ENCODE measurements at regions not wholly inside any gene's neighbourhood (a gene's known extent, or its start where the extent isn't known, plus 50 kb on each side); places are given as distances from the start of the nearest gene placed in this dataset.
"Not testable (repeated sequence)": the region's sequence is repeated elsewhere in the genome, so short reads cannot be mapped to it uniquely, and the experiment has no call there.

GRCh38 chr2:122750808-122751207, 995.4 kb downstream of the TSN start:
- Mint-ChIP-seq H3K36me3 (no peaks in the 10 kb centered on the region), H3K9me3 (peaks cover 14 to 23% of the 10 kb centered on the region in 2 donors), H3K27ac (no peak overlapping the region)
- DNase-seq (ENCODE audit: low spot score in 2 of 2) (no peak), ATAC-seq (no peak)

DNA sequence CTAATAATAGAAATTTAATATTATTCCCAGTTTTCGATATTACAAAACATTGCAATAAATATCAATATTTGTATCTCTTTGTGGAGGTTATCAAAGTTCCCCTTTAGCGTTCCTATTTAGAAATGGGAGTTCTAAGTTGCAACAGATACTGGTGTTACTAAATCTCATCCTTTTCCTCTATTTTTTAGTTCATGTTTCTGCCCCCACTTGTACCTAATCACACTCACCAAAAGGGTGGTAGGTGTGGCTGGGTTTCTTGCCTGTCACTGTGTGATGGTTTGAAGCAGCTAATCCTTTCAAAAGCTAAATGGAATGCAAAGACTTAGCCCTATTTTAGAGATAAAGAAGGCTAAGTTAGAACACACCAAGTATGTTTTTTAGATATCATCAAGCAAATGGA, 997.9 kb downstream of the TSN start:
- ATAC-seq, result no peak
- H3K9me3 Mint-ChIP-seq, result peaks cover 14 to 16% of the 10 kb centered on the region in 2 donors
- no peak overlapping the region for H3K27ac Mint-ChIP-seq
- no peaks in the 10 kb centered on the region for H3K36me3 Mint-ChIP-seq
- DNase-seq (ENCODE audit: low spot score in 2 of 2), result no peak

- Mint-ChIP-seq H3K9me3 (peaks cover 14 to 16% of the 10 kb centered on the region in 2 donors), H3K36me3 (no peaks in the 10 kb centered on the region), H3K27ac (no peak overlapping the region)
- DNase-seq (ENCODE audit: low spot score in 2 of 2) (no peak), ATAC-seq (no peak)
These were observed 999.1 kb downstream of the TSN start for GRCh38 chr2:122754561-122754960.

- H3K9me3 Mint-ChIP-seq, result peaks cover 15 to 16% of the 10 kb centered on the region in 2 donors
- no peak for ATAC-seq
- H3K36me3 Mint-ChIP-seq, result no peaks in the 10 kb centered on the region
- H3K27ac Mint-ChIP-seq, result no peak overlapping the region
- no peak for DNase-seq (ENCODE audit: low spot score in 2 of 2)
These were observed 999.9 kb downstream of the TSN start for GRCh38 chr2:122755281-122755780.

- H3K27ac Mint-ChIP-seq, result no peak overlapping the region
- DNase-seq (ENCODE audit: low spot score in 2 of 2) (no peak), ATAC-seq (no peak)
- peaks cover 18 to 19% of the 10 kb centered on the region in 2 donors for H3K9me3 Mint-ChIP-seq
- H3K36me3 Mint-ChIP-seq, result no peaks in the 10 kb centered on the region
These were observed 1003.5 kb downstream of the TSN start for GRCh38 chr2:122758967-122759366.

- ATAC-seq (no peak), DNase-seq (ENCODE audit: low spot score in 2 of 2) (no peak)
- Mint-ChIP-seq H3K9me3 (peaks cover 18 to 23% of the 10 kb centered on the region in 2 donors), H3K27ac (no peak overlapping the region), H3K36me3 (peaks cover 0 to 4% of the 10 kb centered on the region in 2 donors)
These were observed 1008.6 kb downstream of the TSN start for GRCh38 chr2:122764014-122764413.

DNA sequence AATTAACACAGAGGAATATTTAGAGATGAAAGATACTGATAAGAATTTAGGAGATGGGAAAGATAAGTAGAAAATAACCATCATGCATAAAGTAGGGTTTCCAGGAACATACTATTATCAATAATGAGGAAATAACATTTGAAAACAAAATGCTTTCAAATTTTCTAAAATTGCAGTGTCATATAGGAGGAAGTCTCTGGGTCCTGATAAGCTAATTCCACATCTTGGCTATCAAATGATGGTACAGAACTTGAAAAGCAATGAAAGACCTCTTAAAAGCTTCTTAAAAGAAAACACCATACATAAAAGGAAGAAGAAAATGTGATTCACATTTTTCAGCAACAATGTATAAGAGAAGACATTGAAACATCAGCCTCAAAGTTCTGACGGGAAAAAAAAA, 1024.8 kb downstream of the TSN start:
- DNase-seq (ENCODE audit: low spot score in 2 of 2) (no peak), ATAC-seq (no peak)
- Mint-ChIP-seq H3K36me3 (no peaks in the 10 kb centered on the region), H3K9me3 (peaks cover 8 to 10% of the 10 kb centered on the region in 2 donors), H3K27ac (no peak overlapping the region)

DNA sequence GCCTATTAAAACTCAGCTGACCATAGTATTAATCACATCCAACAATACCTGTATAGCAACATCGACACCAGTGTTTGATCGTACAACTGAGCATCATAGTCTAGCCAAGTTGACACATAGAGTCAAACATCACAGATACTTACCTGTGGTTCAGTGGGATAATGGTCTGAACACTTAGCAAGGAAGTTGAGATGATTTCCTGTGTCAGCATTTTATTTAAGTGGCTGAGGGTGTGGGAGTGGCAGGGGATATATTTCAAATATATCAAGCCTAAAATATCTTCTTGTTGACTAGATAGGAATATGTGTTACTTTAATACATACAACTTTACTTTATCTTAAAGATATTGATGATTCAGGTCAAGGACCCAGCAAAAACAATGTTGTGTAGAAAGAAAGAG, 1038.6 kb downstream of the TSN start:
- ATAC-seq, result no peak
- Mint-ChIP-seq H3K9me3 (peaks cover 5 to 10% of the 10 kb centered on the region in 2 donors), H3K27ac (no peak overlapping the region), H3K36me3 (no peaks in the 10 kb centered on the region)
- DNase-seq (ENCODE audit: low spot score in 2 of 2), result no peak

GRCh38 chr2:122795763-122796162, 1040.3 kb downstream of the TSN start:
- Mint-ChIP-seq H3K9me3 (peaks cover 5 to 10% of the 10 kb centered on the region in 2 donors), H3K36me3 (no peaks in the 10 kb centered on the region), H3K27ac (no peak overlapping the region)
- ATAC-seq, result no peak
- DNase-seq (ENCODE audit: low spot score in 2 of 2), result no peak

- DNase-seq (ENCODE audit: low spot score in 2 of 2) (no peak), ATAC-seq (no peak)
- Mint-ChIP-seq H3K36me3 (no peaks in the 10 kb centered on the region), H3K27ac (no peak overlapping the region), H3K9me3 (peaks cover 10 to 11% of the 10 kb centered on the region in 2 donors)
These were observed 1043.9 kb downstream of the TSN start for GRCh38 chr2:122799391-122799790.

DNA sequence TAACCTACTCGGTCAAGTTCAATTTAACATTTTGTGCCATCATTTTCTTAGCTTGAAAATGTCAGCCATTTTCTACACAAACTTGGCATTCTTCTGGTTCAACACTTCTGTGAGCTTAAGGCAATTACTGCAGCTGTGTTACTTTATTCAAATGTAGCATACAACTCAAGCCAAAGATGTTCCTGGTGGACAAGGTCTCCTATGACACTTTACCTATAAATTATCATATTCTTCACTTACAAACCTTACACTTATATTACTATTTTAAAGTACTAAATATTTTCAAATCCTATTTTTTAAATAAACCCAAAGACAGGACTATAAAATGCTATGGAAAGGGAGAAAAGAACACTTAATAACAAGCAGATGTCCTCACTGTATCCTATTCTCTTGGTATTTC, 1045.3 kb downstream of the TSN start:
- Mint-ChIP-seq H3K27ac (no peak overlapping the region), H3K9me3 (peaks cover 12% of the 10 kb centered on the region in 2 donors), H3K36me3 (no peaks in the 10 kb centered on the region)
- DNase-seq (ENCODE audit: low spot score in 2 of 2) (no peak), ATAC-seq (no peak)

- Mint-ChIP-seq H3K36me3 (no peaks in the 10 kb centered on the region), H3K27ac (no peak overlapping the region), H3K9me3 (peaks cover 7 to 15% of the 10 kb centered on the region in 2 donors)
These were observed 1049.0 kb downstream of the TSN start for GRCh38 chr2:122804494-122804893.

DNA sequence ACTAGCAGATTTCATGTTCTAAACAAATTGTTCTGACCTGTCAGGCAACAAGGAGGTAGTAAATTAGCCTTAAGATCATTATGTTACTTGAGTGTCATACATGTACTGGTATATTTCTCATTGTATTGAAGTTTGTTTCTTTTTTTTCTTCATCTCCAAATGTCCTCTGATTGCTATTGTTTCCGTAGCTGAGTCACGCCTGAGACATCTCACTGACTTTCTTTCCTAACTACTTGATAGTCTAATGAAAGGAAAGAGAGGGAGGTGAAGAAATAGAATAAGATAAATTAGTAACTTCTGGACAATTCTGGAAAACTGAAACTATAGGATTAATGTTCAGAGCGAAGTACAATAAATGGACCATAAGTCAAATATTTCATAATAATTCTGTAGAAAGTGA, 1049.9 kb downstream of the TSN start:
- ATAC-seq, result no peak

More at GRCh38 chr2:122804494-122804893, 1049.0 kb downstream of the TSN start:
- no peak for DNase-seq (ENCODE audit: low spot score in 2 of 2)
- no peak for ATAC-seq

DNA sequence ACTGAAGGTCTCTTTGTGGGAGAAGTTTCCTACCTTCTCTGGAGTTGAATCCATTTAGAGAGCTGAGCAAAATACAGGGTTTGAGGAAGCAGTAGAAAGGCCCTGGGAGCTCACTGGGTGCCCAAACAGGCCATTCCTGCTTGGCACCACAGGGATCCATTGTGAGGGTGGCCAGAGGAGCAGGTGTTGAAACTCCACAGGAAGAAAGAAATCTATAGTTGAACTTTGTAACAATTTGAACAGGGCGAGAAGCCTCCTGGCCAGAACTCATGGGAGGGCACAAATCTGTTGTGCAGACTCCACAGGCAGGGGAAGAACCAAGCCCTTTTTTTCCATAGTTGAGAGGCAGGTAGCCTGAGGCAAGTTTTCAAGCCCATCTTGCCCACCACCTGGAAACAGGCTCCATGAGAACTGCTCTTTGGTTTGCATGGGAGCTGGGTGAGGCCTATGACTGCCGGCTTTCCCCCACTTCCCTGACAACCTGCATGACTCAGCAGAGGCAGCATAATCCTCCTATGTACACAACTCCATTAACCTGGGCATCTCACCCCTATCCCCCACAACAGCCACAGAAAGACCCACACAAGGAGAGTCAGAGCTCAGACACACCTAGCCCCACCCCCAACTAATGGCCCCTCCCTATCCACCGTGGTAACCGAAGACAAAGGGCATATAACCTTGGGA, 1053.0 kb downstream of the TSN start:
- Mint-ChIP-seq H3K36me3 (peaks cover 0 to 6% of the 10 kb centered on the region in 2 donors), H3K27ac (no peak overlapping the region), H3K9me3 (peaks cover 20 to 22% of the 10 kb centered on the region in 2 donors)
- no peak for ATAC-seq
- DNase-seq (ENCODE audit: low spot score in 2 of 2), result no peak

More for the DNA sequence above, 1049.9 kb downstream of the TSN start:
- no peak for DNase-seq (ENCODE audit: low spot score in 2 of 2)
- H3K36me3 Mint-ChIP-seq, result no peaks in the 10 kb centered on the region
- peaks cover 12 to 17% of the 10 kb centered on the region in 2 donors for H3K9me3 Mint-ChIP-seq
- H3K27ac Mint-ChIP-seq, result no peak overlapping the region

- not testable (repeated sequence) for ATAC-seq; DNase-seq (ENCODE audit: low spot score in 2 of 2); H3K36me3 Mint-ChIP-seq; H3K27ac Mint-ChIP-seq
- H3K9me3 Mint-ChIP-seq, result peaks cover 16 to 19% of the 10 kb centered on the region in 2 donors
These were observed 1056.8 kb downstream of the TSN start for GRCh38 chr2:122812214-122812613.

DNA sequence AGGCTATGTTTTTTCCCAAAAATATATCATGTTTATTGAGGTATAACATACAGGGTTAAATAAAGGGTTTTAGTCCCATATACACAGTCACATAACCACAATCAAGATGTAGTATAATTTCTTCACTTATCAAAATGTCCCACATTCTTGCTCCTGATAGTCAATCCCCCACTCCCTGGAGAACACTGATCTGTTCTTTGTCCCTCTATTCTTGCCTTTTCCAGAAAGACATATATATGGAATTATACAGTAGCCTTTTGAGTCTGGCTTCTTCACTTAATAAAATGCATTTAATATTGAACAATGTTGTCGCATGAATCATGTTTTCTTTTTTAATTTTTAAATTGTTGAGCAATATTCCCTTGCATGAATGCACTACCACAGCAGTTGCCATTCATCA, 1059.7 kb downstream of the TSN start:
- DNase-seq (ENCODE audit: low spot score in 2 of 2) (no peak), ATAC-seq (no peak)
- H3K9me3 Mint-ChIP-seq, result peaks cover 16 to 22% of the 10 kb centered on the region in 2 donors
- H3K36me3 Mint-ChIP-seq, result peaks cover 0 to 6% of the 10 kb centered on the region in 2 donors
- no peak overlapping the region for H3K27ac Mint-ChIP-seq

GRCh38 chr2:122816803-122817202, 1061.4 kb downstream of the TSN start:
- no peak overlapping the region for H3K27ac Mint-ChIP-seq
- H3K9me3 Mint-ChIP-seq, result peaks cover 5 to 11% of the 10 kb centered on the region in 2 donors
- no peak for ATAC-seq

DNA sequence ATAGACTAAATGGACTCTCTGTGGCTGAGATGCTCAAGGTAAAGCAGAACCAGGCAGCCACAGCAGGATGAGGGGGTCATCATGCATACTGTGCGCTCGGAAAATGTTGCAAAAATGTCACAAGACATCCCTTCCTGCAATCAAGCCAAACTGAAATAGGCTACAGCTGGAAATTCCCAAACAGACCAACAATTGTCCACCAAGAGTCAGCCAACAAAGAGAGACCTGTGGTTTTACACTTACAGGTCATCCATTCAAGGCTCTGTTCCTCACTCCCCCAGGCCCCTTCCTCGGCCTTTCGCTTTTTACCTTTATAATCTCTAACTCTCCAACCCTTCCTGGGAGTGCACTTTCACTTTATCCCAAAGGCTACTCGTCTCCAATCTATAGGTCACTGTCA, 1066.9 kb downstream of the TSN start:
- Mint-ChIP-seq H3K27ac (no peak overlapping the region), H3K9me3 (peaks cover 14 to 15% of the 10 kb centered on the region in 2 donors), H3K36me3 (no peaks in the 10 kb centered on the region)
- DNase-seq (ENCODE audit: low spot score in 2 of 2) (no peak), ATAC-seq (no peak)

More at GRCh38 chr2:122816803-122817202, 1061.4 kb downstream of the TSN start:
- peaks cover 0 to 2% of the 10 kb centered on the region in 2 donors for H3K36me3 Mint-ChIP-seq
- DNase-seq (ENCODE audit: low spot score in 2 of 2), result no peak
